H1 (cell line): ENCODE measurements at regions not wholly inside any gene's neighbourhood (a gene's known extent, or its start where the extent isn't known, plus 50 kb on each side); places are given as distances from the start of the nearest gene placed in this dataset.

ENCODE experiments used
- CTCF ChIP-seq, 3 experiments: IDR thresholded peaks; 1 replicate in 2 of 3; 2 replicates in 1 of 3; pipeline versions ENCODE4 v1.5.1 to v1.6.1; 2011; ENCODE audit warnings: low read length in 3 of 3, mild to moderate bottlenecking in 3 of 3, inconsistent platforms in 2 of 3, low read depth in 1 of 3, moderate library complexity in 1 of 3; ENCODE audit not compliant: insufficient read depth in 1 of 3; ENCODE audit errors: control extremely low read depth in 1 of 3
- EP300 ChIP-seq, 2 experiments: IDR thresholded peaks; 1 replicate in 1 of 2; 2 replicates in 1 of 2; pipeline ENCODE4 v1.6.1; 2011 to 2012; ENCODE audit warnings: low read depth in 2 of 2, low read length in 2 of 2, mild to moderate bottlenecking in 2 of 2, borderline replicate concordance in 1 of 2, inconsistent platforms in 1 of 2, moderate library complexity in 1 of 2
- RAD21 ChIP-seq, 2 experiments: IDR thresholded peaks in 1 of 2; conservative IDR thresholded peaks in 1 of 2; 2 replicates each; pipeline ENCODE4 v1.6.1; 2011; ENCODE audit warnings: low read depth in 2 of 2, low read length in 2 of 2, improper control_type of control experiment in 1 of 2, inconsistent platforms in 1 of 2, mild to moderate bottlenecking in 1 of 2, moderate library complexity in 1 of 2
- SIRT6 ChIP-seq: IDR thresholded peaks from one replicate; pipeline ENCODE4 v1.7.1; 2012; ENCODE audit warnings: low read length, inconsistent platforms
- SUZ12 ChIP-seq: fragments of 200-600 bp; sonication (generic); IDR thresholded peaks from 2 replicates; pipeline ENCODE4 v1.6.1; 2012; ENCODE audit warnings: mild to moderate bottlenecking, inconsistent platforms, low read length, moderate library complexity, mixed read lengths
- TF ChIP-seq, protein P1 (sequence below): IDR thresholded peaks from 2 replicates; pipeline ENCODE4 v1.6.1; 2012; ENCODE audit warnings: low read length, inconsistent platforms

DNA sequence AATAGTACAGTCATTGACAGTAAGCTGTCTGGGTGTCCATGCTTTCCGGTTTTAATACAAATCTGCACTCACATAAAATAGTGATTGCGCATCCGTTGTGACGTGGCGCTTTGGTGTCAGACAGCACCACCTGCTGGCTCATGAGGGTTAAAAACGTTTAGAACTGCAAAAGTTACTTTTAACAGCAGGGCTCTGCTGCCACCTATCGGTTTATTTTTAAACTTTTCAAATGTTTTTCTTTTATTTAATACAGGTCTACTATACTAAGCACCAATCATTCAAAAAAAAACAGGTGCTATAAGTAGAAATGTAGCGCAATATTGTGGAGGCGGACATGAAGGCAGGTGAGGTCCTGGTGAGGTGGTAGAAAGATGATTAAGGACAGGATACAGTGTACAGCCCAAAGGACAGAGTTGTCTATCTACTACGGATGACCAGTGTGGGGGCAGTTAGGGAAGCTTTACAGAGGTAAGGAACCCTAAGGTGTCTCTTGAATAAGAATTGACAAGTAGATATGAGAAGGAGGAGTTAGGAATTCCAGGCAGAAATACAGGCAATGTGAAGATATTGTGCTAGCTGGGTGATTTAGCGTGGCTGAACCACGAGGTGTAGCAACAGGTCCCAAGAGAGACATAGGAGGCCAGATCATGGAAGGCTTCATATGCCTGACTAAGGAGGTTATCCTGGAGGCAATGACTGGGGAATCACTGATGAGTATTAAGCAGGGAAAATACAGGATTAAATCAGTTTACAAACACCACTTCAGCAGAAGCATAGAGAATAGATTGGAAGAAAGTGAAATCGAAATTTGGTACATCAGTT, 91.5 kb upstream of the PRB2 start (continued):
- peak; percentile 65 to 99 (median 92) for TF ChIP-seq CTCF (IDR thresholded peaks at IDR 0.05; ENCODE audit: control extremely low read depth in 1 of 3, insufficient read depth in 1 of 3, low read depth in 1 of 3, low read length in 3 of 3)
- peak; percentile 100 for TF ChIP-seq RAD21 (IDR thresholded peaks at IDR 0.05 in 1 of 2, conservative IDR thresholded peaks at IDR 0.05 in 1 of 2; ENCODE audit: low read depth in 2 of 2, low read length in 2 of 2)
- TF ChIP-seq SIRT6 = no peak
- no peak for TF ChIP-seq SUZ12
- TF ChIP-seq, protein P1, sequence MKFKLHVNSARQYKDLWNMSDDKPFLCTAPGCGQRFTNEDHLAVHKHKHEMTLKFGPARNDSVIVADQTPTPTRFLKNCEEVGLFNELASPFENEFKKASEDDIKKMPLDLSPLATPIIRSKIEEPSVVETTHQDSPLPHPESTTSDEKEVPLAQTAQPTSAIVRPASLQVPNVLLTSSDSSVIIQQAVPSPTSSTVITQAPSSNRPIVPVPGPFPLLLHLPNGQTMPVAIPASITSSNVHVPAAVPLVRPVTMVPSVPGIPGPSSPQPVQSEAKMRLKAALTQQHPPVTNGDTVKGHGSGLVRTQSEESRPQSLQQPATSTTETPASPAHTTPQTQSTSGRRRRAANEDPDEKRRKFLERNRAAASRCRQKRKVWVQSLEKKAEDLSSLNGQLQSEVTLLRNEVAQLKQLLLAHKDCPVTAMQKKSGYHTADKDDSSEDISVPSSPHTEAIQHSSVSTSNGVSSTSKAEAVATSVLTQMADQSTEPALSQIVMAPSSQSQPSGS = no peak
- no peak for TF ChIP-seq EP300 (IDR thresholded peaks at IDR 0.05; ENCODE audit: borderline replicate concordance in 1 of 2, low read depth in 2 of 2, low read length in 2 of 2)
